ENCODE measurements at regions not wholly inside any gene's neighbourhood (a gene's known extent, or its start where the extent isn't known, plus 50 kb on each side); places are given as distances from the start of the nearest gene placed in this dataset.

DNA sequence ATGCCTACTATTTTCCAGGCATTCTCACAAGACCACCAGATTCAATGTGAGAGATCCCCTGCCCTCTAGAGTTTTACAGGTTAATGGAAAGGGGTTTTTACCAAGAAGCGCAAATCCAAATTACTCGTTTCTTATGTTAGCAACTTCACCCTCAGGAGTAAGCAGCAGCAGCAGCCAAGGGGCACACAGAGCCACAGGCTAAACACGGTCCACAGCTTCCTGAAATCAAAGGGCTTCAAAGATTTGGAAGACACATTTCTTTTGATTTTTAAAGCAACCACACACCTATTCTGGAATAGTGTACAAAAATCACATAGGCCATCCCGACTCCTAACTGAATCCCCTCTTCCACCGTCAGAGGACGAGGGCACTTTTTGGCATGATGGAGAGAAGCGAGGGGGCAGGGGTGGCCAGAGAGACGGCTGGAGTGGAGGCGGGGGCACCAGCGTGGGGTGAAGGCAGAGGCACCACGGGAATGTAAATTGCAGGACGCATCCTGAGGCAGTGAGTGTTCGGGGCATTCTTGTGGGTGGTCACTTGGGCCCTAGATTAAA lies 107.0 kb downstream of the ARF6 start:
- in situ Hi-C loops (cut with HindIII; ENCODE audit: low pct_unique_long_range_greater_than_20kb, low sequenced_read_pairs): no loop called here
- DNase-seq (ENCODE audit: low read depth, low spot score) (no peak), ATAC-seq (0 out of 2 replicates have a peak, but pooled peaks have one; percentile 8)
- Histone ChIP-seq H3K9me3 (ENCODE audit: control insufficient read depth, insufficient read depth, low read depth, low read length) (no peaks in the 10 kb centered on the region), H3K4me1 (ENCODE audit: control insufficient read depth, insufficient read depth, low read length) (peaks cover 70% of the 10 kb centered on the region), H3K27me3 (ENCODE audit: control insufficient read depth, insufficient read depth, low read length) (no peaks in the 10 kb centered on the region), H3K36me3 (ENCODE audit: control insufficient read depth, insufficient read depth, low read length) (no peaks in the 10 kb centered on the region), H3K4me3 (ENCODE audit: low read depth in 2 of 2, low read length in 2 of 2) (peak overlapping the region in 1 of 2 experiments; percentile 33; a peak in 2 of 4 replicates), H3K27ac (ENCODE audit: low read length) (peak overlapping the region; percentile 100)
- intact Hi-C loops (cut with micrococcal nuclease; ENCODE audit: unreplicated experiment): loop anchor here (2.0 to 5.0 kb wide), 2 partner anchors 101 to 102 kb away; no protein-coding TSS in a partner anchor
- TF ChIP-seq SIN3A (IDR thresholded peaks at IDR 0.05; ENCODE audit: borderline replicate concordance, insufficient read depth, low read depth, low read length): no peak
- TF ChIP-seq POLR2AphosphoS5 (IDR thresholded peaks at IDR 0.05; ENCODE audit: low read depth, low read length): no peak
- no peak for TF ChIP-seq TCF7L2 (IDR thresholded peaks at IDR 0.05; ENCODE audit: low read depth, low read length)
- no peak for TF ChIP-seq CTCF (IDR thresholded peaks at IDR 0.05)
- TF ChIP-seq, protein P1, sequence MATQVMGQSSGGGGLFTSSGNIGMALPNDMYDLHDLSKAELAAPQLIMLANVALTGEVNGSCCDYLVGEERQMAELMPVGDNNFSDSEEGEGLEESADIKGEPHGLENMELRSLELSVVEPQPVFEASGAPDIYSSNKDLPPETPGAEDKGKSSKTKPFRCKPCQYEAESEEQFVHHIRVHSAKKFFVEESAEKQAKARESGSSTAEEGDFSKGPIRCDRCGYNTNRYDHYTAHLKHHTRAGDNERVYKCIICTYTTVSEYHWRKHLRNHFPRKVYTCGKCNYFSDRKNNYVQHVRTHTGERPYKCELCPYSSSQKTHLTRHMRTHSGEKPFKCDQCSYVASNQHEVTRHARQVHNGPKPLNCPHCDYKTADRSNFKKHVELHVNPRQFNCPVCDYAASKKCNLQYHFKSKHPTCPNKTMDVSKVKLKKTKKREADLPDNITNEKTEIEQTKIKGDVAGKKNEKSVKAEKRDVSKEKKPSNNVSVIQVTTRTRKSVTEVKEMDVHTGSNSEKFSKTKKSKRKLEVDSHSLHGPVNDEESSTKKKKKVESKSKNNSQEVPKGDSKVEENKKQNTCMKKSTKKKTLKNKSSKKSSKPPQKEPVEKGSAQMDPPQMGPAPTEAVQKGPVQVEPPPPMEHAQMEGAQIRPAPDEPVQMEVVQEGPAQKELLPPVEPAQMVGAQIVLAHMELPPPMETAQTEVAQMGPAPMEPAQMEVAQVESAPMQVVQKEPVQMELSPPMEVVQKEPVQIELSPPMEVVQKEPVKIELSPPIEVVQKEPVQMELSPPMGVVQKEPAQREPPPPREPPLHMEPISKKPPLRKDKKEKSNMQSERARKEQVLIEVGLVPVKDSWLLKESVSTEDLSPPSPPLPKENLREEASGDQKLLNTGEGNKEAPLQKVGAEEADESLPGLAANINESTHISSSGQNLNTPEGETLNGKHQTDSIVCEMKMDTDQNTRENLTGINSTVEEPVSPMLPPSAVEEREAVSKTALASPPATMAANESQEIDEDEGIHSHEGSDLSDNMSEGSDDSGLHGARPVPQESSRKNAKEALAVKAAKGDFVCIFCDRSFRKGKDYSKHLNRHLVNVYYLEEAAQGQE (IDR thresholded peaks at IDR 0.05; ENCODE audit: insufficient read depth in 1 of 2, low read depth in 2 of 2, low read length in 1 of 2): no peak
- CTCF ChIA-PET: interaction anchor here (0.6 to 1.0 kb wide), 3 partner anchors 26 to 133 kb away, joined by 3 to 4 read pairs (median 4); no protein-coding TSS in a partner anchor
- no TSS peak for BruUV-seq (replicated peaks)
- POLR2A ChIA-PET: interaction anchor here (0.6 to 1.5 kb wide), 3 partner anchors 12 to 394 kb away, joined by 3 to 9 read pairs (median 3); no protein-coding TSS in a partner anchor

DNA sequence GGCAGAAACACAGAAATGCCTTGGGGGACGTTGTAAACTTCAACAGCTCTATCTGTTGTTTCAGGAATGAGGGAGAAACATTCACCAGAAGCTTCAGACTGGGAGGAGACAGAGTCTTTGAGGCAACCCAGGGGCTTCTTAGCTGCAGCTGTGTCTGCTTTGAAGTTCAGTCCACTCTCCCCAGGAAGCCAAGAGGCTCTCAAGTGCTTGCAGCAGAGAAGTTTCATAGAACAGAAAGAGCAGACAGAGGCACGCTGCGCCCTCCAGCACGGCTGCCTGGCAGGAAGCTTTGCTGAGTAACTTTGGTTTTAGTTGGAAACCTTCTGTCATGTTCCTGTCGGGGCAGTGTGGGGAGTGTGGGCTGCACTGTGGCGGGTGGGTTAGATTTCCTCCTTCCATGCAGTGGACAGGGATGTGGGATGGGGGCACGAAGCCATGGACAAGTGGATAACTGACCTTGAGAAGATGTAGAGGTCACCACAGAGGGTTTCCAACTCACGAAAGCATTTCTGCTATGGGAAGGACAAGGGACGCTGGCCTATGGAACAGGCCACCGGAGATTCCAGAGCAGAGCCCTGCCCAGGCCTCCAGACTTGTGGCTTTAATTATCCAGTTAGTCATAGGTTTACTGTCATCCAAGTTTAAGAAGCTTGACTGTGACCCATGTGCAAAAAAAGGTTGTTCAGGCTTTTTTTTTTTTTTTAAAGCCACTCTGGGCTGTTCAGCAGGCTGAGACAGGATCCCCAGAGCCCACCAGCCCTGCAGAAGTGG lies 107.7 kb downstream of the ARF6 start:
- H3K4me3 ChIP-seq (ENCODE audit: low read depth in 2 of 2, low read length in 2 of 2): peak overlapping the region; percentile 10 to 33; a peak in 3 of 4 replicates
- ATAC-seq (peak; percentile 58), DNase-seq (ENCODE audit: low read depth, low spot score) (no peak)
- no peaks in the 10 kb centered on the region for H3K27me3 ChIP-seq (ENCODE audit: control insufficient read depth, insufficient read depth, low read length)
- H3K36me3 ChIP-seq (ENCODE audit: control insufficient read depth, insufficient read depth, low read length): no peaks in the 10 kb centered on the region
- ChIA-PET POLR2A (interaction anchor here (0.6 to 1.5 kb wide), 5 partner anchors 12 to 395 kb away, joined by 3 to 9 read pairs (median 5); partner anchors contain the start of gene RPL36AL), CTCF (interaction anchor here (0.6 kb wide), 3 partner anchors 26 to 134 kb away, joined by 4 read pairs; no protein-coding TSS in a partner anchor)
- BruUV-seq (replicated peaks): no TSS peak
- peaks cover 67% of the 10 kb centered on the region for H3K4me1 ChIP-seq (ENCODE audit: control insufficient read depth, insufficient read depth, low read length)
- H3K9me3 ChIP-seq (ENCODE audit: control insufficient read depth, insufficient read depth, low read depth, low read length): no peaks in the 10 kb centered on the region
- intact Hi-C loops (cut with micrococcal nuclease; ENCODE audit: unreplicated experiment) (loop anchor here (1.0 to 5.0 kb wide), 3 partner anchors 25 to 102 kb away; no protein-coding TSS in a partner anchor), in situ Hi-C loops (cut with HindIII; ENCODE audit: low pct_unique_long_range_greater_than_20kb, low sequenced_read_pairs) (no loop called here)
- TF ChIP-seq POLR2AphosphoS5 (IDR thresholded peaks at IDR 0.05; ENCODE audit: low read depth, low read length): peak; percentile 48; the same call in 1 of the 2 replicates
- peak; percentile 86 for TF ChIP-seq TCF7L2 (IDR thresholded peaks at IDR 0.05; ENCODE audit: low read depth, low read length)
- no peak for TF ChIP-seq CTCF (IDR thresholded peaks at IDR 0.05)
- no peak for TF ChIP-seq SIN3A (IDR thresholded peaks at IDR 0.05; ENCODE audit: borderline replicate concordance, insufficient read depth, low read depth, low read length)
- TF ChIP-seq, protein P1 (IDR thresholded peaks at IDR 0.05; ENCODE audit: insufficient read depth in 1 of 2, low read depth in 2 of 2, low read length in 1 of 2): no peak
- peak overlapping the region; percentile 100 for H3K27ac ChIP-seq (ENCODE audit: low read length)

Measured in Panc1 (cell line).